CD4-positive, CD25-positive, alpha-beta regulatory T cell (primary cell): ENCODE measurements at regions not wholly inside any gene's neighbourhood (a gene's known extent, or its start where the extent isn't known, plus 50 kb on each side); places are given as distances from the start of the nearest gene placed in this dataset.

Experiments
- ATAC-seq, 2 donors: fragments of 150-1000 bp; cut with Tn5 transposase; one replicate each; pipeline ENCODE4 v1.10.0; 2021; ENCODE audit warnings: low read depth in 2 of 2, moderate number of reproducible peaks in 2 of 2, moderate library complexity in 1 of 2
- DNase-seq, 3 donors: peaks; one replicate each; pipeline versions ENCODE4 v3.0.0 to v3.0.0-alpha.2; 2012 to 2022; ENCODE audit warnings: mixed read lengths in 1 of 3
- H3K27ac ChIP-seq: one replicate; pipeline ENCODE4 v1.7.0; 2013; ENCODE audit warnings: mild to moderate bottlenecking, low read length; ENCODE audit not compliant: insufficient read depth, poor library complexity, severe bottlenecking
- H3K27me3 ChIP-seq: one replicate; pipeline ENCODE4 v1.7.0; 2013; ENCODE audit warnings: low read length; ENCODE audit not compliant: control insufficient read depth, insufficient read depth
- H3K36me3 ChIP-seq: one replicate; pipeline ENCODE4 v1.7.0; 2013; ENCODE audit warnings: mild to moderate bottlenecking, low read length, moderate library complexity; ENCODE audit not compliant: control insufficient read depth, insufficient read depth
- H3K4me1 ChIP-seq: 2 replicates; pipeline ENCODE4 v1.7.0; 2013; ENCODE audit warnings: mild to moderate bottlenecking, low read length; ENCODE audit not compliant: insufficient read depth, control insufficient read depth, poor library complexity, severe bottlenecking
- H3K4me3 ChIP-seq: one replicate; pipeline ENCODE4 v1.7.0; 2013; ENCODE audit warnings: low read depth, mild to moderate bottlenecking, low read length, moderate library complexity
- H3K9me3 ChIP-seq, 2 experiments: 1 replicate in 1 of 2; 2 replicates in 1 of 2; pipeline ENCODE4 v1.7.0; 2013; ENCODE audit warnings: low read length in 2 of 2, mild to moderate bottlenecking in 1 of 2, moderate library complexity in 1 of 2; ENCODE audit not compliant: control insufficient read depth in 2 of 2
- H3K27ac Mint-ChIP-seq, 3 donors: one replicate each; pipeline ENCODE4 v1.8.0; 2020 to 2022; ENCODE audit warnings: mild to moderate bottlenecking in 3 of 3, mixed read lengths in 3 of 3, moderate library complexity in 2 of 3
- H3K27me3 Mint-ChIP-seq: one replicate; pipeline ENCODE4 v1.8.0; 2022; ENCODE audit warnings: mild to moderate bottlenecking, mixed read lengths
- H3K36me3 Mint-ChIP-seq: one replicate; pipeline ENCODE4 v1.8.0; 2020; ENCODE audit warnings: mixed read lengths
- H3K4me1 Mint-ChIP-seq, 4 donors: one replicate each; pipeline ENCODE4 v1.8.0; 2020 to 2022; ENCODE audit warnings: mixed read lengths in 4 of 4, mild to moderate bottlenecking in 1 of 4
- H3K4me3 Mint-ChIP-seq, 4 donors: one replicate each; pipeline ENCODE4 v1.8.0; 2020 to 2022; ENCODE audit warnings: mild to moderate bottlenecking in 4 of 4, mixed read lengths in 4 of 4, moderate library complexity in 3 of 4
- H3K9me3 Mint-ChIP-seq, 7 donors: one replicate each; pipeline ENCODE4 v1.8.0; 2020 to 2022; ENCODE audit warnings: mixed read lengths in 7 of 7, mild to moderate bottlenecking in 3 of 7, moderate library complexity in 2 of 7

GRCh38 chr10:84668186-84668763 lies 339.9 kb downstream of the CCSER2 start:
- Histone ChIP-seq H3K27me3 (no peaks in the 10 kb centered on the region), H3K36me3 (no peaks in the 10 kb centered on the region), H3K9me3 (no peaks in the 10 kb centered on the region), H3K4me1 (no peaks in the 10 kb centered on the region), H3K4me3 (no peak overlapping the region), H3K27ac (no peak overlapping the region)
- Mint-ChIP-seq H3K36me3 (no peaks in the 10 kb centered on the region), H3K27ac (no peak overlapping the region), H3K4me3 (no peak overlapping the region), H3K4me1 (no peaks in the 10 kb centered on the region), H3K9me3 (peaks cover 0 to 1% (median 0%) of the 10 kb centered on the region in 7 donors), H3K27me3 (no peaks in the 10 kb centered on the region)
- ATAC-seq (no peak), DNase-seq (no peak)

- Mint-ChIP-seq H3K27me3 (peaks cover 5% of the 10 kb centered on the region), H3K36me3 (no peaks in the 10 kb centered on the region), H3K27ac (no peak overlapping the region), H3K4me1 (no peaks in the 10 kb centered on the region), H3K4me3 (no peak overlapping the region), H3K9me3 (peaks cover 0 to 1% (median 0%) of the 10 kb centered on the region in 7 donors)
- DNase-seq (no peak), ATAC-seq (no peak)
- H3K4me1 ChIP-seq: no peaks in the 10 kb centered on the region
- H3K9me3 ChIP-seq: no peaks in the 10 kb centered on the region
- H3K36me3 ChIP-seq: no peaks in the 10 kb centered on the region
- no peak overlapping the region for H3K27ac ChIP-seq
- no peak overlapping the region for H3K4me3 ChIP-seq
- H3K27me3 ChIP-seq: no peaks in the 10 kb centered on the region
Observed at GRCh38 chr10:84675060-84675459, 346.7 kb downstream of the CCSER2 start.

- Histone ChIP-seq H3K4me3 (no peak overlapping the region), H3K27me3 (no peaks in the 10 kb centered on the region), H3K36me3 (no peaks in the 10 kb centered on the region), H3K9me3 (no peaks in the 10 kb centered on the region), H3K27ac (no peak overlapping the region), H3K4me1 (no peaks in the 10 kb centered on the region)
- no peaks in the 10 kb centered on the region for H3K4me1 Mint-ChIP-seq
- no peak for ATAC-seq
- H3K36me3 Mint-ChIP-seq: no peaks in the 10 kb centered on the region
- H3K27me3 Mint-ChIP-seq: peaks cover 11% of the 10 kb centered on the region
- no peak overlapping the region for H3K4me3 Mint-ChIP-seq
- DNase-seq: no peak
- no peak overlapping the region for H3K27ac Mint-ChIP-seq
- H3K9me3 Mint-ChIP-seq: peaks cover 0 to 4% (median 0%) of the 10 kb centered on the region in 7 donors
Observed at GRCh38 chr10:84676536-84676935, 348.1 kb downstream of the CCSER2 start.

- no peak overlapping the region for H3K4me3 ChIP-seq
- H3K4me1 Mint-ChIP-seq: no peaks in the 10 kb centered on the region
- H3K27me3 ChIP-seq: no peaks in the 10 kb centered on the region
- H3K4me3 Mint-ChIP-seq: no peak overlapping the region
- ATAC-seq: no peak
- H3K27ac ChIP-seq: no peak overlapping the region
- H3K4me1 ChIP-seq: no peaks in the 10 kb centered on the region
- no peaks in the 10 kb centered on the region for H3K9me3 ChIP-seq
- H3K27ac Mint-ChIP-seq: no peak overlapping the region
- H3K9me3 Mint-ChIP-seq: peaks cover 0 to 4% (median 0%) of the 10 kb centered on the region in 7 donors
- peaks cover 11% of the 10 kb centered on the region for H3K27me3 Mint-ChIP-seq
- H3K36me3 ChIP-seq: no peaks in the 10 kb centered on the region
- DNase-seq: no peak
- H3K36me3 Mint-ChIP-seq: no peaks in the 10 kb centered on the region
Observed at GRCh38 chr10:84681781-84682180, 353.4 kb downstream of the CCSER2 start.

GRCh38 chr10:84683550-84683949 lies 355.2 kb downstream of the CCSER2 start:
- no peaks in the 10 kb centered on the region for H3K9me3 ChIP-seq
- H3K27ac Mint-ChIP-seq: peak overlapping the region in 1 of 3 donors; percentile 74
- no peaks in the 10 kb centered on the region for H3K36me3 Mint-ChIP-seq
- peaks cover 6% of the 10 kb centered on the region for H3K27me3 Mint-ChIP-seq
- no peak overlapping the region for H3K27ac ChIP-seq
- no peaks in the 10 kb centered on the region for H3K36me3 ChIP-seq
- no peak overlapping the region for H3K4me3 Mint-ChIP-seq
- H3K9me3 Mint-ChIP-seq: peaks cover 0 to 4% (median 0%) of the 10 kb centered on the region in 7 donors
- H3K4me1 Mint-ChIP-seq: no peaks in the 10 kb centered on the region
- no peaks in the 10 kb centered on the region for H3K27me3 ChIP-seq
- DNase-seq (no peak), ATAC-seq (no peak)
- H3K4me1 ChIP-seq: no peaks in the 10 kb centered on the region
- H3K4me3 ChIP-seq: no peak overlapping the region

GRCh38 chr10:84683980-84684740 lies 355.8 kb downstream of the CCSER2 start:
- Mint-ChIP-seq H3K9me3 (peaks cover 0 to 4% (median 0%) of the 10 kb centered on the region in 7 donors), H3K27me3 (peaks cover 6% of the 10 kb centered on the region), H3K4me3 (no peak overlapping the region), H3K36me3 (no peaks in the 10 kb centered on the region), H3K4me1 (no peaks in the 10 kb centered on the region), H3K27ac (no peak overlapping the region)
- no peak for DNase-seq
- no peak for ATAC-seq
- Histone ChIP-seq H3K4me1 (no peaks in the 10 kb centered on the region), H3K27ac (no peak overlapping the region), H3K36me3 (no peaks in the 10 kb centered on the region), H3K27me3 (no peaks in the 10 kb centered on the region), H3K9me3 (no peaks in the 10 kb centered on the region), H3K4me3 (no peak overlapping the region)

- ATAC-seq: no peak
- Histone ChIP-seq H3K36me3 (no peaks in the 10 kb centered on the region), H3K9me3 (no peaks in the 10 kb centered on the region), H3K27me3 (no peaks in the 10 kb centered on the region), H3K4me3 (no peak overlapping the region), H3K27ac (no peak overlapping the region), H3K4me1 (no peaks in the 10 kb centered on the region)
- Mint-ChIP-seq H3K27me3 (peaks cover 6% of the 10 kb centered on the region), H3K36me3 (no peaks in the 10 kb centered on the region), H3K9me3 (peaks cover 0 to 4% (median 0%) of the 10 kb centered on the region in 7 donors), H3K4me3 (no peak overlapping the region), H3K27ac (no peak overlapping the region), H3K4me1 (no peaks in the 10 kb centered on the region)
- no peak for DNase-seq
Observed at GRCh38 chr10:84685047-84685660, 356.8 kb downstream of the CCSER2 start.
